Retinal pigment epithelial cell (primary cell): ENCODE measurements at regions not wholly inside any gene's neighbourhood (a gene's known extent, or its start where the extent isn't known, plus 50 kb on each side); places are given as distances from the start of the nearest gene placed in this dataset.

ENCODE experiments used
- DNase-seq: peaks from one replicate; pipeline ENCODE4 v3.0.0-alpha.2; 2010; ENCODE audit warnings: low read depth
- H3K4me3 ChIP-seq: 2 replicates; pipeline ENCODE4 v1.5.1; 2011; ENCODE audit warnings: mild to moderate bottlenecking, low read length, control low read depth, moderate library complexity
- CTCF ChIP-seq: conservative IDR thresholded peaks from 2 replicates; pipeline ENCODE4 v1.5.1; 2011; ENCODE audit warnings: low read depth, low read length, control low read depth, inconsistent platforms

- H3K4me3 ChIP-seq, result no peak overlapping the region
- DNase-seq, result no peak
- TF ChIP-seq CTCF, result no peak
These were observed 178.3 kb downstream of the PMP22 start for GRCh38 chr17:15086776-15087295.

GRCh38 chr17:15085890-15086677 lies 179.0 kb downstream of the PMP22 start:
- no peak for DNase-seq
- no peak overlapping the region for H3K4me3 ChIP-seq
- no peak for TF ChIP-seq CTCF

- TF ChIP-seq CTCF, result no peak
- no peak overlapping the region for H3K4me3 ChIP-seq
These were observed 181.9 kb downstream of the PMP22 start for GRCh38 chr17:15083225-15083624.

GRCh38 chr17:15081008-15081407 lies 184.1 kb downstream of the PMP22 start:
- DNase-seq, result no peak
- H3K4me3 ChIP-seq, result no peak overlapping the region
- no peak for TF ChIP-seq CTCF

More at GRCh38 chr17:15083225-15083624, 181.9 kb downstream of the PMP22 start:
- DNase-seq, result no peak

- TF ChIP-seq CTCF, result no peak
- no peak overlapping the region for H3K4me3 ChIP-seq
- no peak for DNase-seq
These were observed 186.6 kb downstream of the PMP22 start for GRCh38 chr17:15078570-15078969.

- no peak for DNase-seq
- H3K4me3 ChIP-seq, result no peak overlapping the region
- TF ChIP-seq CTCF, result no peak
These were observed 188.0 kb downstream of the PMP22 start for GRCh38 chr17:15076991-15077663.
